ENCODE measurements at regions not wholly inside any gene's neighbourhood (a gene's known extent, or its start where the extent isn't known, plus 50 kb on each side); places are given as distances from the start of the nearest gene placed in this dataset.

DNA sequence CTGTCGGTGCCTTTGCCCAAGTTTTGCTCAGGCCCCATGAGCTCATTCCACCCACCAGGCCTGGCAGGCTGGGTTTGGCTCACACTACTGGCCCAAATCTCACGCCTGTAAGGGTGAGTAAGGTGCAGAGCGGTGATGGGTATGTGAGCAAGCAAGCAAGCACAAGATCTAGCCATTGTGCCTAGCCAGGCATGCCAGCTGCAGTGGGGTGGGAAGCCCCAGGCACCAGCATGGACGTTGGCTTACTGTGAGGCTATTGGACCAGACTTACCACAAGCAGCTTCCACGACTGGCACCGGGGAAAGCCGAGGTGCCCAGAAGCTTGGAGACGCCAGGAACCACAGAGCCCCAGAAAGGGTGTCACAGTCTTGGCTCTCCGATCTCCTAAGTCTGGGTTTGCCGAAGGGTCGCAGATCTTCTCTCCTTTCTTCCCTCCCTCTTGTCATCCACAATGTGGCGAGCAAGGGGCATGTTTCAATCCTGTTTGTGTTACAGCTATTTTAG lies 2659.4 kb upstream of the PCDH20 start:
- no peak for TF ChIP-seq EZH2phosphoT487 (IDR thresholded peaks at IDR 0.05; ENCODE audit: unreplicated experiment)
- TF ChIP-seq, protein P1, sequence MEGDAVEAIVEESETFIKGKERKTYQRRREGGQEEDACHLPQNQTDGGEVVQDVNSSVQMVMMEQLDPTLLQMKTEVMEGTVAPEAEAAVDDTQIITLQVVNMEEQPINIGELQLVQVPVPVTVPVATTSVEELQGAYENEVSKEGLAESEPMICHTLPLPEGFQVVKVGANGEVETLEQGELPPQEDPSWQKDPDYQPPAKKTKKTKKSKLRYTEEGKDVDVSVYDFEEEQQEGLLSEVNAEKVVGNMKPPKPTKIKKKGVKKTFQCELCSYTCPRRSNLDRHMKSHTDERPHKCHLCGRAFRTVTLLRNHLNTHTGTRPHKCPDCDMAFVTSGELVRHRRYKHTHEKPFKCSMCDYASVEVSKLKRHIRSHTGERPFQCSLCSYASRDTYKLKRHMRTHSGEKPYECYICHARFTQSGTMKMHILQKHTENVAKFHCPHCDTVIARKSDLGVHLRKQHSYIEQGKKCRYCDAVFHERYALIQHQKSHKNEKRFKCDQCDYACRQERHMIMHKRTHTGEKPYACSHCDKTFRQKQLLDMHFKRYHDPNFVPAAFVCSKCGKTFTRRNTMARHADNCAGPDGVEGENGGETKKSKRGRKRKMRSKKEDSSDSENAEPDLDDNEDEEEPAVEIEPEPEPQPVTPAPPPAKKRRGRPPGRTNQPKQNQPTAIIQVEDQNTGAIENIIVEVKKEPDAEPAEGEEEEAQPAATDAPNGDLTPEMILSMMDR (conservative IDR thresholded peaks at IDR 0.05; ENCODE audit: low read depth in 2 of 2) = no peak
- TF ChIP-seq NANOG (IDR thresholded peaks at IDR 0.05; ENCODE audit: borderline replicate concordance) = no peak
- no peak for TF ChIP-seq POLR2AphosphoS5 (IDR thresholded peaks at IDR 0.05; ENCODE audit: low read depth)
- no peak for TF ChIP-seq EZH2 (IDR thresholded peaks at IDR 0.05; ENCODE audit: low read depth, unreplicated experiment)
- no peak for TF ChIP-seq STAT1 (IDR thresholded peaks at IDR 0.05; ENCODE audit: unreplicated experiment)

Measured in GM23338 (cell line).